HCEC 1CT (cell line): ENCODE measurements at regions not wholly inside any gene's neighbourhood (a gene's known extent, or its start where the extent isn't known, plus 50 kb on each side); places are given as distances from the start of the nearest gene placed in this dataset.

Source experiments
- DNase-seq: peaks from one replicate; pipeline ENCODE4 v3.0.0-alpha.2; 2017

- DNase-seq = no peak
Measured at GRCh38 chr11:131122448-131122847, 206.2 kb upstream of the SNX19 start.

GRCh38 chr11:131129474-131129873, 213.2 kb upstream of the SNX19 start:
- no peak for DNase-seq

DNA sequence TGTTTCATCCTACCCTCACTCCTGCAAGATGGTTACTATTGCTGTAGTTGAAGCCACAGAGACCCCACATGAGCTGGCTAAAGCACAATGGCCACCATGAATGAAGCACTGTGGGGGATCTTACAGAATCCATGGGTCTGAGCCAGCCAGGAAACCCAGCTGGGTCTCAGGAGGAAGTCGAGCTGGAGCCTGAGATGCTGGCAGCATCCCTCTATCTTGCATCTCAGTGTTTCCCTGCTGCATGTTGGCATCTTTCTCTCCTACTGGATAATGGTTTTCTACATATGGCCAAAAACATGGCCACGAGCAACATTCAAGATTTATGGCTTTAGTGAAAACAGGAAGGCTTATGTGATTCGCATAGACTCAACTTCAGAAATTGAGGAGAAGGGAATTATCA, 219.3 kb upstream of the SNX19 start:
- DNase-seq = no peak

DNA sequence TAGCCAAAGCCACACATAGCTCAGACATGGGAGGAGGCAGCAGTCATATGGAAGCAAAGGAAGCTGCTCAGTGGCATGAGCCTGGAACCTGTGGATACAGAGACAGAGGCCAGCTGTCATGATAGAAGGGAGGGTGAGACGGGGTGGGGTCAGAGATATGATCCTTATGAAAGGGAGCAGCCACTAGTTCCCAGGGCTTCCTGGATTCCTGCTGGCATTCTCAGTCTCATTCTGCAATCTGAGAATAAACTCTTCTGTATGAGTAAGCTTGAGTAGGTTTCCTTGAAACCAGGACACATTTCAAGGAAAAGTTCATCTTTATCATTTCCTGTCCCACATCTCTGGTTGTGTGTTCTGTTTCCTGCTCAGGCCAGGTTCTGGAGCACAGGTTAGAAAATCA, 220.2 kb upstream of the SNX19 start:
- peak; percentile 91 for DNase-seq

DNA sequence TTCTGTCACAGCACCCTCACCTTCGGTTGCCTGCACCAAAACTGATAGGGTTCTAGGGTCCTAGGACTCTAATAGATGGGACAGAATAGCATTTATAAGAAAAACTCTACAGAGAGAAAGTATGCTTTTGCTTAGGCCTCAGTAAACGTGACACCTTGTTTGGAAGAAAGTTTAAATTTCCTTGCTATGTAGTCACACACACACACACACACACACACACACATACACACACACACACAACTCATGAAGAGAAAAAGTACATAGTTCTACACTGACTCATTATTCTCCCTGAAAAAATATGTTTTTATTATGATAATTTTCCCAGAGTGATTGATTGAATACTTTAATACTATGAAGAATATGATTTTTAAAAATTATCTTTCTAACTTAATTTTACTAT, 220.8 kb upstream of the SNX19 start:
- DNase-seq = peak; percentile 46

- no peak for DNase-seq
Measured at GRCh38 chr11:131138731-131139130, 222.5 kb upstream of the SNX19 start.

DNA sequence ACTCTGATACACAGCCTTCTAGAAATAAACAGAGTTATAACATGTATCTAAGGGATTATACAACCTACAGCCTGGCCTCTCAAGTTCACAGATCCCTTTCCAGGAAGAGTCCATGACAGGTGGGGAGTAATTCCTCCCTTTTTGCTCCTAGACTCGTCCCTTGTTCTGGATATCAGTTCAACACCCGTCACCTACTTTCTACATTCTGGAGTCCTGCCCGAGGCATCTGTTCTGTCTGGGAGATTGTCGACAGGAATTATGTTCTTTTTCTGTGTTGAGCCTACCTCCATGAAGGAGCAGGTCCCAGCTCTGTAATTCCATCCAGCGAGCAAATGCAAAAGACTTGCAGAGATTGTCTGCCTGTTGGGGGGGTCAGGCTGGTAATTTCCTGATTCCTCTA, 224.6 kb upstream of the NTM start:
- no peak for DNase-seq

DNA sequence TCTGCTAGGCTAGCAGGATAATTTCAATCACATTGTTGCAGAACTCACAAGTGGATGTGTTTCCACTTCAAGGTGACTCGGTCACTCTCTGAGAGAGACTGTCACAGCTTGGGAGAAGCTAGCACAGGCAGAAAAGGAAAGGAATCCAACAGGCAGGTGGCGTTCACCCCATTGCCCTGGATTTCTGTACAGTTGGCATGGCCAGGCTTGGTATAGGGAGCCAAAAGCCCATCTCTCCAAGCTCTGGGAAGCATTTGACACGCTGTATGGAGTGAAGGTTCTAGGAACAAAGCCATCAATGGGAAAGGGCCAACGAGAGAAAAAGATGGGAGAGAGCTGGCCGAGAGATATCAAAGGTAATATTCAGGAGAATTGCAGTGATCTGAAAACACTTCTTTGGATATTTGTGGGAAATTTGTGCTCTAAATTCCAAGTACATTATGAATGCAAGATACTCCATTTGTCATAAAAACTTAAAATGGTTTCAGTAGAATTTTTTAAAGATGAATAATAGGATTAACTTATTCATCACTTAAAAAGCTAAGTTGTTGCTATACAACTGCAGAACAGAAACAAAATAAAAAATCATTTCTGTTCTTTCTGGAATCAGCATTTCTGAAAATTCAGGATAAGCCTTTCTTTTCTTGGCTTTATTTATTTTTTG, 223.5 kb upstream of the NTM start:
- peak; percentile 78 for DNase-seq

GRCh38 chr11:131154351-131154750, 216.1 kb upstream of the NTM start:
- no peak for DNase-seq

DNA sequence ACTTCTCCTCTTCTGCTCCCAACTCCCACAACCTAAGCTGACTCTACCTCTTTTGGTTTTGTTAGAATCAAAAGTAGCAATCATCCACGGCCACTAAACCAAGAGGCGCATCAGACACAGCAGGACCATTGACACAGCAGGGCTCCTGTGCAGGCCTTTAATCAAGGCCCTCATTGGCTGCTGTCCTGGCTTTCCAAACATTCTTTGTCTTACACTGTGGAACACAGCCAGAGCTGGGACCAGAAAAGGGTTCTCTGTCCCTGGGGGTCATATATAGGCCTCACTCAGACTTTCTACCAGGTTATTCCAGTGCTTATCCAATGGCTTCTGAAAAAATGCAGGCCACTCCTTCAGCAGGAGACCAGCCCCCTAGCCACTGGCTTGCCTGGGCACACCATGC, 212.7 kb upstream of the NTM start:
- DNase-seq = no peak

GRCh38 chr11:131160846-131161245, 209.6 kb upstream of the NTM start:
- no peak for DNase-seq

DNA sequence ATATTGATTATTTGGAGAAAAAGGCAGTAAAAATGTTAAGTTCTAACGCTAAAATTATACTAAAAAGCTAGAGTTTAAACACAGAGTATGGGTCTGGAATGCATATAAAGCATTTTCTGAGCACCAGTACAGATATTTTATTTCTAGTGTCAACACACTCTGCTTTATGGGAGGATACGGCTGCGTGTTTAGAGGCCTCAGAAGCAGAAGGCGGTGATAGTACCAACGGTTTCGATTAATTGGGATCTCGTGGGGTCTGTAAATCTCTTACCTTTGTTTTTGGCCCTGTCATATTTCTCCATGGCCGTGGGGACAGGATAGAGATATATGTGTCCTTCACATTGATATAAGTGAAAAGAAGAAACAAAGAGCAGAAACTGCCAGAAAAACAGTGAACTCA, 206.8 kb upstream of the NTM start:
- no peak for DNase-seq

DNA sequence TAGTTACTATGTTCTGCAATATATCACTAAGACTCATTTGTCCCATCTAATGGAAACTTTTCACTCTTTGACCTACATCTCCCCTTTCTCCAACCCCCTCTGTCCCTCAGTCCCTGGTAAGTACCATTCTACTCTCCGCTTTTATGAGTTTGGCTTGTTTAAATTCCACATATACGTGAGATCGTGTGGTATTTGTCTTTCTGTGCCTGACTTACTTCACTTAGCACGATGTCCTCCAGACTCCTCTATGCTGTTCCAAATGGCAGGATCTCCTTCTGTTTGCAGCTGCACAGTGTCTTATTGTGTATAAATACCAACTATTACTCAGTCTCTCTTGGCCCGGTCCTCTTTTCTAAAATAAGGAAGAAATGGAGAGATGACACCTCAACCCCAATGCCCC, 205.4 kb upstream of the NTM start:
- DNase-seq = no peak

DNA sequence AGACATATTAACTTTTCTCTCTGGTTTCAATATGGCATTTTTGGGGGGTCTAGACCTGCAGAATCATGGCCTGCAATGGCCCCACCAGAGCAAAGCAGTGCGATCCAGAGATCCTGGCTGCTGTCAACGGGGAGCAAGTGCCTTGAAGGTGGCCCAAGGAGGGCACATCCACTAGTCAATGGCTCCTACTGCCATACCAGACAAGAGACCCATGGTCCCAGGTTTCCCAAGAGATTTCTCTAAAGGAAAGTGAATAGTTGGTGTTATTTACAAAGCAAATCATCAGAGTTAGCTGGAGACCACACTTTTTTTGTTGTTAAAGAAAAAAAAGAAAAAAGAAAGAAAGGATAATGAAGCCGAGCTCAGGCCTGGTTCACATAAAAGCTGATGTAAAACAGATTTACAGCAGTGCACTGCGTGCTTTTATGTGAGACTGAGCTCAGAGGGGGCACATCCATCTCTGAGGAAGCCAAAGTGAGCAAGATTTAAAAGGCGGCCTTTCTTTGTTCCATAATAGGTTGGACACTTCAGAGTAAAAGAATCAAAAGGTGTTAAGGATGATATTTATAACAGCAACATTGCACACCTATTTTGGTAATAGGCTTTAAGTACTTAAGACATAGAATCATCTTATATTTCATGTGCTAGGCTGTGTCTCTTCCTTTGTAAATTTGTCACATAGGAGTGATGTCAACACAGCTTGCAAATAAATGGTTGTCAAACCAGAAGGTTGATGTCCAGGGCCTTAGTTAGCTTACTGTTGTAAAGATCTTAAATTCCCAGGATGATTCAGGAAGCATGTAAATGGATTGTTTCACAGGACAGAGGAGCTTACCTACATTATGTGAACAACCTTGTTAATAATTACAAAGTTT, 201.3 kb upstream of the NTM start:
- DNase-seq = no peak

- no peak for DNase-seq
Measured at GRCh38 chr11:131172011-131172410, 198.4 kb upstream of the NTM start.

DNA sequence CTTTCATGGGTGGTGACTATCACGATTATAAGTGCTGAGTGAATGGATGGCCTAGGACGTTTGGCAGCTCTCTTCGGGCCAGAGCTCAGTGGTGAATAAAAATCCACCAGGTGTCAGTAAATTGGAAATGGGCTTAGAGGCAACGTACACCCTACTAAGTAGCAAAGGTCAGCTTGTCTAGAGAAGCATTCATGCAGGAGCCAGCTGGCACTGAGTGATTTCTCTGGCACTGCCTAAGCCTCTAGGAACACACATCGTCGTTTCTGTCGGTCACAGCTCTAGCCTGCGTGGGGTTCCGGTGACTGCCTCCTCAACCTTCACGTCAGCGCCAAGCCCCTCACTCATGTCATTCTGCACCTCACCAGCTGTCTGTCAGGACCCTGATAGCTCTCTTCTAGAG, 192.4 kb upstream of the NTM start:
- DNase-seq = no peak

- DNase-seq = no peak
Measured at GRCh38 chr11:131178596-131178995, 191.8 kb upstream of the NTM start.

DNA sequence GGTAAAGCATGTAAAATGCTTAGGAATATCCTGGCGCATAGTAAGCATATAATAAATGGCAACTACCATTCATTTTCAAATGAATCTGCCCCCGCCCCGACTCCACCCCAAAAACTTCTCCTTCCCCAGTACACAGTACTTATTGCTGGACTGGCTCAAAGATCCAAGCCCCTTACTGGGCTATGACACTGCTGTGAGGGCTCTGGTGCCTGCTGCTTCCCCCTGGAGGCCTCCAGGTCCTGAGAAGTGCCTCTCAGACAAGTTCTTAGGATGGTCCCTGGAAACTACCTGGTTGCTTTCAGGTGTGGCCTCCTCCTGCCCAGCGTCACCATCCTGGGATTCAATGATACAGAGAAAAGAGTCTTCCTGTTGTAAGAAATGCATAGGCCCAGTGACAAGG, 190.6 kb upstream of the NTM start:
- DNase-seq = no peak

- no peak for DNase-seq
Measured at GRCh38 chr11:131185915-131186314, 184.5 kb upstream of the NTM start.

- no peak for DNase-seq
Measured at GRCh38 chr11:131186629-131187101, 183.8 kb upstream of the NTM start.

- no peak for DNase-seq
Measured at GRCh38 chr11:131190446-131190845, 180.0 kb upstream of the NTM start.

GRCh38 chr11:131191606-131192005, 178.8 kb upstream of the NTM start:
- DNase-seq = no peak

- DNase-seq = no peak
Measured at GRCh38 chr11:131192628-131193027, 177.8 kb upstream of the NTM start.

DNA sequence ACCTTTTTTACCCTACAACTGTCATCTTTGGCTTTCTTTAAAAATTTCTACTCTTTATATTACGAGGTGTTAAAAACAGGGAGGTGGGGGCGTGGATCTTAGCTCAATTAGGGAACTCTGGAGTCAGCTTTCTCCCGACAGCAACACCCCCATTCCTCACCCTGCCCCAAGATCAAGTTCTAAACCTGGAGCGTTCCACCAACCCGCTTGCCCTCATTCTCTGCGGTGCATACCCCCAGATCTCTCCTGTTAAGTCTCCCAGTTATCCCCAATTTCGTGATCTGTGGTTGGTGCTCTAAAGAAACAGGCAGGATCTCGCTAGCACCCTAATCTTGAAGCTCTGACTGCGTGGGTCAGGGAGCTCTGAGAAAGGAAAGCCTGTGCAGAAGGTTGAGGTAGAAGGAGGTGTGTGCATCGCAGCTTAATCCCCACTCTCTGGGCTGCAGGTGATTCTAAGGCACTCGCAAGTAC, 177.3 kb upstream of the NTM start:
- no peak for DNase-seq
